K562 (cell line): ENCODE measurements at regions not wholly inside any gene's neighbourhood (a gene's known extent, or its start where the extent isn't known, plus 50 kb on each side); places are given as distances from the start of the nearest gene placed in this dataset.

Source experiments
- BRF1 ChIP-seq: IDR thresholded peaks from 3 replicates; pipeline ENCODE4 v1.6.1; 2011; ENCODE audit warnings: borderline replicate concordance, mild to moderate bottlenecking; ENCODE audit not compliant: insufficient read length; ENCODE audit errors: extremely low read depth
- GABPA ChIP-seq: fragments of 200-800 bp; sonication (Bioruptor generic); conservative IDR thresholded peaks from 2 replicates; pipeline ENCODE4 v1.6.1; 2016; ENCODE audit warnings: low read depth, missing genetic modification characterization, missing compliant biosample characterization
- SIX5 ChIP-seq, 2 experiments: IDR thresholded peaks; 2 replicates each; pipeline ENCODE4 v1.6.1; 2011; ENCODE audit warnings: low read length in 2 of 2, borderline replicate concordance in 1 of 2, low read depth in 1 of 2, mild to moderate bottlenecking in 1 of 2, moderate library complexity in 1 of 2; ENCODE audit not compliant: insufficient read depth in 1 of 2

DNA sequence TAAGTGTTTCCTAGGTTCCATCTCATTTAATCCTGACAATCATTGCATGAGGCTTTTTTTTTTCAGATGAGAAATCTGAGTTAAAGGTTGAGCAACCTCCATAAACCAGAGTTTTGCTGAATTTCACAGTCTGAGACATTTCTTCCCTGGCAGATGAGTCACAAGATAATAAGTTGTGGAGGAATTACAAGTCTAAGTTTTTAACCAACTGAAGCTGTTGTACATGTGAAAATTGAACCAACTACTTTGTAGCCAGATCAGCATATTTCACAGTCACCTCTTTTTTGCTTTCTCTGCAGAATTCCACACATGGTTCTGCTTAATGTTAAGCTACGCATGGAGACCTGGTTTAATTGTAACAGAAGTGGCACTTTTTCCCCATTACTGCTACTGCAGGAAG lies 765.6 kb downstream of the CDH11 start:
- TF ChIP-seq BRF1 (no peak), GABPA (tag) (no peak), SIX5 (IDR thresholded peaks at IDR 0.05; ENCODE audit: borderline replicate concordance in 1 of 2, insufficient read depth in 1 of 2, low read depth in 1 of 2, low read length in 2 of 2) (no peak)
